ENCODE measurements at regions not wholly inside any gene's neighbourhood (a gene's known extent, or its start where the extent isn't known, plus 50 kb on each side); places are given as distances from the start of the nearest gene placed in this dataset.
"Not testable (repeated sequence)": the region's sequence is repeated elsewhere in the genome, so short reads cannot be mapped to it uniquely, and the experiment has no call there.

DNA sequence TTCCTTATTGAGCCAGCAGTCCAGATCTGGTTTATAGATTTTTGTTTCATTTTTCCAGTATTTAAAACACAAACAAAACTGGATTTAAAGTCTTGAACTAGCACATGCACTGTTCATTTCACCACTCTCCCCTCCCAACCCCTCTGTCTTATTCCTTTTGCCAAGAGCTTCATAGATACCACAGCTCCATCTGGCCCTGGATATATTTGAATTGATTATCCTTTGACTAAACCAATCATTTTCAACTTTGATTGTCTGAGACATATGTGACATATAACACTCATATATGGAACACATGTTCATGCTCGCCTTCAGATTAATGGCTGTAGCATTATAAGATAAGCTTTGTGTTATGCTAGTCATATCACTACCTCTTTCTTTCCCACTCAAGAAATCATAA lies 376.6 kb upstream of the NAALADL2 start:
- DNase-seq = no peak
- H3K4me3 Mint-ChIP-seq = no peak overlapping the region
- no peak overlapping the region for H3K27ac Mint-ChIP-seq
- H3K4me1 Mint-ChIP-seq = no peaks in the 10 kb centered on the region
- H3K27me3 Mint-ChIP-seq (ENCODE audit: low read depth, poor library complexity) = no peaks in the 10 kb centered on the region
- H3K9me3 Mint-ChIP-seq = no peaks in the 10 kb centered on the region
- H3K36me3 Mint-ChIP-seq (ENCODE audit: low read depth) = no peaks in the 10 kb centered on the region
- TF ChIP-seq, protein P1, sequence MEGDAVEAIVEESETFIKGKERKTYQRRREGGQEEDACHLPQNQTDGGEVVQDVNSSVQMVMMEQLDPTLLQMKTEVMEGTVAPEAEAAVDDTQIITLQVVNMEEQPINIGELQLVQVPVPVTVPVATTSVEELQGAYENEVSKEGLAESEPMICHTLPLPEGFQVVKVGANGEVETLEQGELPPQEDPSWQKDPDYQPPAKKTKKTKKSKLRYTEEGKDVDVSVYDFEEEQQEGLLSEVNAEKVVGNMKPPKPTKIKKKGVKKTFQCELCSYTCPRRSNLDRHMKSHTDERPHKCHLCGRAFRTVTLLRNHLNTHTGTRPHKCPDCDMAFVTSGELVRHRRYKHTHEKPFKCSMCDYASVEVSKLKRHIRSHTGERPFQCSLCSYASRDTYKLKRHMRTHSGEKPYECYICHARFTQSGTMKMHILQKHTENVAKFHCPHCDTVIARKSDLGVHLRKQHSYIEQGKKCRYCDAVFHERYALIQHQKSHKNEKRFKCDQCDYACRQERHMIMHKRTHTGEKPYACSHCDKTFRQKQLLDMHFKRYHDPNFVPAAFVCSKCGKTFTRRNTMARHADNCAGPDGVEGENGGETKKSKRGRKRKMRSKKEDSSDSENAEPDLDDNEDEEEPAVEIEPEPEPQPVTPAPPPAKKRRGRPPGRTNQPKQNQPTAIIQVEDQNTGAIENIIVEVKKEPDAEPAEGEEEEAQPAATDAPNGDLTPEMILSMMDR (IDR thresholded peaks at IDR 0.05) = no peak

DNA sequence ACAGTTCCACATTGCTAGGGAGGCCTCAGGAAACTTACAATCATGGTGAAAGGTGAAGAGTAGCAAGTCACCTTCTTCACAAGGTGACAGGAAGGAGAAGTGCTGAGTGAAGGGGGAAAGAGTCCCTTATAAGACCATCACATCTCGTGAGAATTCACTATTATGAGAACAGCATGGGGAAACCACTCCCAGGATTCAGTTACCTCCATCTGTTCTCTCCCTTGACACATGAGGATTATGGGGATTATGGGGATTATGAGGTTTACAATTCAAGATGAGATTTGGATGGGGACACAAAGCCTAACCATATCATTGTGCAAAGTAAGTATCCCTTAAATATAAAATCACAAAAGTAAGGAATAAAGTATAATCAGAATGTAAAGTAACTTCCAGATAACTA lies 375.9 kb upstream of the NAALADL2 start:
- Mint-ChIP-seq H3K27me3 (ENCODE audit: low read depth, poor library complexity) (no peaks in the 10 kb centered on the region), H3K4me3 (no peak overlapping the region), H3K36me3 (ENCODE audit: low read depth) (no peaks in the 10 kb centered on the region), H3K4me1 (no peaks in the 10 kb centered on the region), H3K27ac (no peak overlapping the region), H3K9me3 (no peaks in the 10 kb centered on the region)
- DNase-seq = no peak
- TF ChIP-seq, protein P1 (IDR thresholded peaks at IDR 0.05) = no peak

DNA sequence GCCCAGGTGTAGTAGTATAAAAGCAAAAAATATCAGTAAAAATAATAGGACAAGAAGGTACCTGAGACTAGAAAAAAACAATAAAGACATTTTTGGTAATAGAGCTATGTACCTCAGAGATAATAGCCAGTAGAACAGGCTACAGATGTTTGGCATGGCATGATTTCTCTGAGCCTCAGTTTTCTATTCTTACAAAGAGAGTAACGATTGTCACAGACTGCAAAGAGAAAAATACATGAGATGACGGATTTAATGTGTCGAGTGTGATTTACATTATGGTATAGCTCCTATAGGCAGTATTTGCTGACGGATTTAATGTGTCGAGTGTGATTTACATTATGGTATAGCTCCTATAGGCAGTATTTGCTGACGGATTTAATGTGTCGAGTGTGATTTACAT lies 375.3 kb upstream of the NAALADL2 start:
- not testable (repeated sequence) for H3K4me3 Mint-ChIP-seq; H3K36me3 Mint-ChIP-seq (ENCODE audit: low read depth); H3K27me3 Mint-ChIP-seq (ENCODE audit: low read depth, poor library complexity); DNase-seq; H3K9me3 Mint-ChIP-seq; H3K4me1 Mint-ChIP-seq; H3K27ac Mint-ChIP-seq

DNA sequence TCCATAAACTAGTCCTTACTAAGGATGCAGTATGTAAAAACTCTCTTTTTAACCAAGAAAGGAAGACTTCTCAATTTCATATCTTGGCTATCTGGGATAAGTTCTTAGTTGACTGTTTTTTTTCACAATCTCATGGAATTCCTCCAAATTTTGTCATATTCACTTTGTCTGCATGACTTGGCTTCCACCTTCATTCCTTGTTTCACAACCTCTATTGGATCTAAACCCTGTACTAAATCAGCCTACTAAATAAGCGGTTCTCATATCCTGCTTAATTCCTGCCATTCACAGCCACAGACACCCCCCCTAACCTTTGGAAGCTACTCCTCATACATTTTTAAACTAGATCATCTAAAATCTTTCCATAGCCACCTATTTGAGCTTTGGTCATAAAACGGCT lies 370.6 kb upstream of the NAALADL2 start:
- no peak overlapping the region for H3K4me3 Mint-ChIP-seq
- no peak for DNase-seq
- H3K27me3 Mint-ChIP-seq (ENCODE audit: low read depth, poor library complexity) = no peaks in the 10 kb centered on the region
- TF ChIP-seq, protein P1 (IDR thresholded peaks at IDR 0.05) = no peak
- H3K4me1 Mint-ChIP-seq = no peaks in the 10 kb centered on the region
- H3K9me3 Mint-ChIP-seq = no peaks in the 10 kb centered on the region
- no peak overlapping the region for H3K27ac Mint-ChIP-seq
- H3K36me3 Mint-ChIP-seq (ENCODE audit: low read depth) = no peaks in the 10 kb centered on the region

DNA sequence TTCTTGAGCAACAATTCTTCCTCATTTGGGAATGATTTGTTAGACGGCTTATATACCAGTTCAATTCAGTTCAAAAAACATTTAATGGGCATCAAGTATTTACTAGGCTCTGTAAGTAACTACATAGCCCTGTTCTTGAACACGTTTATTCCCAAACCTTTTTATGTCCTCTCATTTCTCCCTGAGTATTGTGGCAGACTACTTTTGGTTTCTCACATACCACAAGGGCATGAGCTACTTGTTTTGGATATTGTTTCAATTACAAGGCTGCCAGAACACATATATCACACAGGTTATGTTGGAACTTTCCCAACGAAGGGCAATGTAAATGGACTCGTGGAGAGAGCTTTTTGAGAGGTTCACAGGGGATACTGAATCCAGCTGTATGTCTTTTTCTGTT lies 363.8 kb upstream of the NAALADL2 start:
- no peaks in the 10 kb centered on the region for H3K4me1 Mint-ChIP-seq
- H3K9me3 Mint-ChIP-seq = no peaks in the 10 kb centered on the region
- TF ChIP-seq, protein P1 (IDR thresholded peaks at IDR 0.05) = no peak
- H3K36me3 Mint-ChIP-seq (ENCODE audit: low read depth) = no peaks in the 10 kb centered on the region
- H3K4me3 Mint-ChIP-seq = no peak overlapping the region
- H3K27ac Mint-ChIP-seq = no peak overlapping the region
- no peaks in the 10 kb centered on the region for H3K27me3 Mint-ChIP-seq (ENCODE audit: low read depth, poor library complexity)
- no peak for DNase-seq

DNA sequence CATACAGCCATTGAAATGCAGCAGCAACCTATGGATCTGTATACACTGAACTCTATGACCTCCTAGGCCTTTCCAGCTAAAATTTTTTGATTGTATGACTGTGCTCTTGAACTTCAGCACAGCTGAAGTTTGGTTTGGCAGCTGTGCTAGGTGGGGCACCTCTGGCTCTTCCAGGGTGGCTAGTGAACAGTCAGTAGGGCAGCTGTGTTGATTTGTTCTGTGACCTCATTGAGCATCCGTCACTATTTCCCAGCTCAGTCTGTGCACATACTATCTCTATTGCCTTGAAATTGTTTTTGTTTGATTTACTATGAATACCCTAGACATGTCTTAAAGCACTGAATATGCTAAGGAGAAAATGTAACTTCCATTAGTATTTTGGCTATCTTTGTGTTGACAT lies 363.2 kb upstream of the NAALADL2 start:
- Mint-ChIP-seq H3K27ac (no peak overlapping the region), H3K27me3 (ENCODE audit: low read depth, poor library complexity) (no peaks in the 10 kb centered on the region), H3K4me1 (no peaks in the 10 kb centered on the region), H3K9me3 (no peaks in the 10 kb centered on the region), H3K4me3 (no peak overlapping the region), H3K36me3 (ENCODE audit: low read depth) (no peaks in the 10 kb centered on the region)
- no peak for DNase-seq
- TF ChIP-seq, protein P1 (IDR thresholded peaks at IDR 0.05) = no peak

All from nephron progenitor cell (in vitro differentiated cells).